GM18909 (cell line): ENCODE measurements at regions not wholly inside any gene's neighbourhood (a gene's known extent, or its start where the extent isn't known, plus 50 kb on each side); places are given as distances from the start of the nearest gene placed in this dataset.
A peak's percentile ranks its signal among the peaks of the same experiment; 100 is the strongest.
"Not testable (repeated sequence)": the region's sequence is repeated elsewhere in the genome, so short reads cannot be mapped to it uniquely, and the experiment has no call there.

Source experiments
- ATAC-seq: cut with Tn5 transposase; IDR thresholded peaks from one replicate; pipeline ENCODE4 v1.9.1; 2021; ENCODE audit warnings: mild to moderate bottlenecking; ENCODE audit not compliant: unreplicated experiment, poor library complexity

- ATAC-seq = no peak
Observed at GRCh38 chr3:5463991-5464390, 276.5 kb downstream of the EDEM1 start.

GRCh38 chr3:5464649-5465048 is 277.1 kb downstream of the EDEM1 start:
- no peak for ATAC-seq

- no peak for ATAC-seq
Observed at GRCh38 chr3:5465183-5465582, 277.7 kb downstream of the EDEM1 start.

GRCh38 chr3:5466065-5466464 is 278.6 kb downstream of the EDEM1 start:
- no peak for ATAC-seq

GRCh38 chr3:5466717-5467116 is 279.2 kb downstream of the EDEM1 start:
- ATAC-seq = no peak

GRCh38 chr3:5473471-5473870 is 286.0 kb downstream of the EDEM1 start:
- no peak for ATAC-seq

GRCh38 chr3:5476403-5476802 is 288.9 kb downstream of the EDEM1 start:
- no peak for ATAC-seq

GRCh38 chr3:5479229-5479799 is 291.8 kb downstream of the EDEM1 start:
- ATAC-seq = no peak

GRCh38 chr3:5480190-5480589 is 292.7 kb downstream of the EDEM1 start:
- ATAC-seq = no peak

- peak; percentile 37 for ATAC-seq
Observed at GRCh38 chr3:5485427-5485826, 297.9 kb downstream of the EDEM1 start.

- ATAC-seq = no peak
Observed at GRCh38 chr3:5488771-5489170, 301.3 kb downstream of the EDEM1 start.

- ATAC-seq = peak; percentile 84
Observed at GRCh38 chr3:5489536-5489935, 302.0 kb downstream of the EDEM1 start.

GRCh38 chr3:5494905-5495519 is 307.5 kb downstream of the EDEM1 start:
- ATAC-seq = no peak

GRCh38 chr3:5497497-5497896 is 310.0 kb downstream of the EDEM1 start:
- no peak for ATAC-seq

- peak; percentile 42 for ATAC-seq
Observed at GRCh38 chr3:5498981-5499380, 311.5 kb downstream of the EDEM1 start.

GRCh38 chr3:5499404-5499803 is 311.9 kb downstream of the EDEM1 start:
- ATAC-seq = peak; percentile 91

- no peak for ATAC-seq
Observed at GRCh38 chr3:5503136-5503535, 315.6 kb downstream of the EDEM1 start.

- no peak for ATAC-seq
Observed at GRCh38 chr3:5504135-5504534, 316.6 kb downstream of the EDEM1 start.

GRCh38 chr3:5505163-5505562 is 317.7 kb downstream of the EDEM1 start:
- ATAC-seq = no peak

GRCh38 chr3:5505997-5506396 is 318.5 kb downstream of the EDEM1 start:
- no peak for ATAC-seq

GRCh38 chr3:5508860-5509259 is 321.4 kb downstream of the EDEM1 start:
- not testable (repeated sequence) for ATAC-seq

- ATAC-seq = no peak
Observed at GRCh38 chr3:5510300-5510699, 322.8 kb downstream of the EDEM1 start.
